WTC11 (cell line): ENCODE measurements at regions not wholly inside any gene's neighbourhood (a gene's known extent, or its start where the extent isn't known, plus 50 kb on each side); places are given as distances from the start of the nearest gene placed in this dataset.

Source experiments
- ATAC-seq: fragments of 200-7000 bp; cut with Tn5 transposase; 2 replicates; pipeline ENCODE4 v1.10.0; 2021; ENCODE audit warnings: mild to moderate bottlenecking, moderate library complexity
- CTCF ChIA-PET: fragments of 300-600 bp; sonication (Branson Sonifier 250); formaldehyde crosslinking; loops from one replicate; lab custom pipeline; 2021; ENCODE audit warnings: antibody characterized with exemption; lab: Charles Lee
- POLR2A ChIA-PET: fragments of 350-600 bp; sonication (Branson Sonifier 250); formaldehyde crosslinking; loops from one replicate; lab custom pipeline; 2021; ENCODE audit warnings: antibody characterized with exemption; lab: Charles Lee
- DNase-seq: peaks from one replicate; pipeline ENCODE4 v3.0.0; 2021; ENCODE audit warnings: low spot score
- H3K27ac Mint-ChIP-seq: 2 replicates; pipeline ENCODE4 v1.8.0; 2021; ENCODE audit warnings: mixed read lengths
- H3K27me3 Mint-ChIP-seq: 2 replicates; pipeline ENCODE4 v1.8.0; 2021; ENCODE audit warnings: low read depth, mild to moderate bottlenecking, moderate library complexity, mixed read lengths
- H3K36me3 Mint-ChIP-seq: 2 replicates; pipeline ENCODE4 v1.8.0; 2021; ENCODE audit warnings: mixed read lengths
- H3K4me1 Mint-ChIP-seq: 2 replicates; pipeline ENCODE4 v1.8.0; 2022; ENCODE audit warnings: mixed read lengths
- H3K4me3 Mint-ChIP-seq: 2 replicates; pipeline ENCODE4 v1.8.0; 2021; ENCODE audit warnings: mild to moderate bottlenecking, moderate library complexity, mixed read lengths
- H3K9me3 Mint-ChIP-seq: 2 replicates; pipeline ENCODE4 v1.8.0; 2021; ENCODE audit warnings: mixed read lengths
- CBFB ChIP-seq: sonication (generic); formaldehyde crosslinking; IDR thresholded peaks from 2 replicates; pipeline ENCODE4 v1.8.1; 2022; ENCODE audit warnings: mild to moderate bottlenecking, low read depth, missing genetic modification reagents
- CREB1 ChIP-seq: sonication (generic); formaldehyde crosslinking; IDR thresholded peaks from 2 replicates; pipeline ENCODE4 v1.8.0; 2023; ENCODE audit warnings: mild to moderate bottlenecking, missing genetic modification reagents
- EMX1 ChIP-seq: fragments of 250-450 bp; sonication (Bioruptor Pico); IDR thresholded peaks from 2 replicates; pipeline ENCODE4 v1.8.0; 2021; ENCODE audit warnings: mild to moderate bottlenecking
- GABPB1 ChIP-seq: sonication (generic); formaldehyde crosslinking; IDR thresholded peaks from 2 replicates; pipeline ENCODE4 v1.8.1; 2023; ENCODE audit warnings: mild to moderate bottlenecking, missing genetic modification reagents
- IRF2 ChIP-seq: sonication (generic); formaldehyde crosslinking; IDR thresholded peaks from 2 replicates; pipeline ENCODE4 v1.8.0; 2022; ENCODE audit warnings: low read depth, missing genetic modification reagents, borderline replicate concordance
- JUN ChIP-seq: sonication (generic); formaldehyde crosslinking; IDR thresholded peaks from 2 replicates; pipeline ENCODE4 v1.8.0; 2023; ENCODE audit warnings: mild to moderate bottlenecking, missing genetic modification reagents
- KAT7 ChIP-seq: sonication (generic); formaldehyde crosslinking; IDR thresholded peaks from 2 replicates; pipeline ENCODE4 v1.8.1; 2023; ENCODE audit warnings: missing genetic modification reagents, mild to moderate bottlenecking, borderline replicate concordance
- MYBL2 ChIP-seq: sonication (generic); formaldehyde crosslinking; IDR thresholded peaks from 2 replicates; pipeline ENCODE4 v1.8.1; 2023; ENCODE audit warnings: mild to moderate bottlenecking, moderate library complexity, missing genetic modification reagents
- NFATC4 ChIP-seq: fragments of 250-450 bp; sonication (Bioruptor Pico); IDR thresholded peaks from 2 replicates; pipeline ENCODE4 v1.9.0; 2021; ENCODE audit warnings: mild to moderate bottlenecking
- NFYB ChIP-seq: sonication (generic); formaldehyde crosslinking; conservative IDR thresholded peaks from 2 replicates; pipeline ENCODE4 v1.8.0; 2022; ENCODE audit warnings: low read depth, missing genetic modification reagents
- NR2C2 ChIP-seq: sonication (generic); formaldehyde crosslinking; IDR thresholded peaks from 2 replicates; pipeline ENCODE4 v1.8.0; 2022; ENCODE audit warnings: mild to moderate bottlenecking, missing genetic modification reagents
- TCF7 ChIP-seq: sonication (generic); formaldehyde crosslinking; IDR thresholded peaks from 2 replicates; pipeline ENCODE4 v1.8.0; 2022; ENCODE audit warnings: mild to moderate bottlenecking, low read depth, missing genetic modification reagents, moderate library complexity
- ZNF396 ChIP-seq: fragments of 250-450 bp; sonication (Bioruptor Pico); IDR thresholded peaks from 2 replicates; pipeline ENCODE4 v1.8.0; 2021; ENCODE audit warnings: mild to moderate bottlenecking, moderate library complexity, borderline replicate concordance
- TF ChIP-seq, protein P1 (sequence below): sonication (generic); formaldehyde crosslinking; IDR thresholded peaks from 2 replicates; pipeline ENCODE4 v1.8.0; 2023; ENCODE audit warnings: missing genetic modification reagents, mild to moderate bottlenecking, borderline replicate concordance
- TF ChIP-seq, protein P2 (sequence below): sonication (generic); formaldehyde crosslinking; IDR thresholded peaks from 2 replicates; pipeline ENCODE4 v1.8.1; 2023; ENCODE audit warnings: mild to moderate bottlenecking, missing genetic modification reagents, moderate library complexity
- TF ChIP-seq, protein P3 (sequence below): sonication (generic); formaldehyde crosslinking; IDR thresholded peaks from 2 replicates; pipeline ENCODE4 v1.8.1; 2022; ENCODE audit warnings: missing genetic modification reagents, borderline replicate concordance
- TF ChIP-seq, protein P4 (sequence below): sonication (generic); formaldehyde crosslinking; IDR thresholded peaks from 2 replicates; pipeline ENCODE4 v1.8.1; 2022; ENCODE audit warnings: mild to moderate bottlenecking, missing genetic modification reagents, moderate library complexity, borderline replicate concordance
- TF ChIP-seq, protein P5 (sequence below): sonication (generic); formaldehyde crosslinking; IDR thresholded peaks from 2 replicates; pipeline ENCODE4 v1.8.1; 2023; ENCODE audit warnings: mild to moderate bottlenecking, missing genetic modification reagents, moderate library complexity
- TF ChIP-seq, protein P6 (sequence below): fragments of 250-450 bp; sonication (Bioruptor Pico); IDR thresholded peaks from 2 replicates; pipeline ENCODE4 v1.9.0; 2021; ENCODE audit warnings: mild to moderate bottlenecking, borderline replicate concordance
- TF ChIP-seq, protein P7 (sequence below): sonication (generic); formaldehyde crosslinking; IDR thresholded peaks from 2 replicates; pipeline ENCODE4 v1.8.1; 2022; ENCODE audit warnings: low read depth, mild to moderate bottlenecking, moderate library complexity, missing genetic modification reagents, borderline replicate concordance

DNA sequence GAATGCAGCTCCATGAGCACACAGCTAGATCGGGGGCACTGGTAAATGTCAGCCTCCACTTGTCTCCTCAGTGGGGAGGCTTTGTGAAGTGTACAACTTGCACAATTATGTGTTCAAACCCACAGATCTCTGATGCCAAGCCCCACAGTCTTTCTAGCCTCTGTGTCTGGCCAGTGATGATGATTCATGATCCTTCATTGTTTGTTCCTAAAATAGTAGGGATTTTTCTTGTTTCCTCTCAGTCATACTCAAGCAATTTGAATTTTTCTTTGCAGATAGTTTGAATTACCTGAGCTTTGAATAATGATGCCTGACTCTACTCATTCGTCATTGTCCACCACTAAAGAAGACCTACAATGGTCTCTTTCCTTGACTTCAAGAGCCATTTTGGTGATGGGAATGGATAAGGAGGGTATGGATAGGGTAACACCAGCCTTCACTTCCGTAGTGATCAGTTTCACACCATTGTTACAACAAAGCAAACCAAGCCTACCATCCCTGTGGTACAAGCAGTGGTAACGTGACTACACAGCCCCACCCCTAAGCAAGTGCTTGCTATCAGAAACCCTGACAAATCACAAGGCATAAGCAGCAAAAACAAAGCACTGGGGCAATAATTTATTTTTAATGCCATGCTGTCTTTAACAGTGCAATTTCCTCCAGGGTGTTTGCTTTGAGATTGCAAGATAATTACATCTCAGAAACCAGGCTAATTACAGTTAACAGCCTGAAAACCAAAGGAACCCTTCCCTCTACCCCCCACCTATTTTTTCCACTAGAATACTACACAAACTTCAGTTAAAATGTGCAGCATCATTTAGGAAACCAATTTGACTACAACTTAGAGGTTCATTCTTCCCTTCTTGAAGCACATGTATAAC is 114.1 kb upstream of the PPP2R3A start (continued):
- TF ChIP-seq, protein P1, sequence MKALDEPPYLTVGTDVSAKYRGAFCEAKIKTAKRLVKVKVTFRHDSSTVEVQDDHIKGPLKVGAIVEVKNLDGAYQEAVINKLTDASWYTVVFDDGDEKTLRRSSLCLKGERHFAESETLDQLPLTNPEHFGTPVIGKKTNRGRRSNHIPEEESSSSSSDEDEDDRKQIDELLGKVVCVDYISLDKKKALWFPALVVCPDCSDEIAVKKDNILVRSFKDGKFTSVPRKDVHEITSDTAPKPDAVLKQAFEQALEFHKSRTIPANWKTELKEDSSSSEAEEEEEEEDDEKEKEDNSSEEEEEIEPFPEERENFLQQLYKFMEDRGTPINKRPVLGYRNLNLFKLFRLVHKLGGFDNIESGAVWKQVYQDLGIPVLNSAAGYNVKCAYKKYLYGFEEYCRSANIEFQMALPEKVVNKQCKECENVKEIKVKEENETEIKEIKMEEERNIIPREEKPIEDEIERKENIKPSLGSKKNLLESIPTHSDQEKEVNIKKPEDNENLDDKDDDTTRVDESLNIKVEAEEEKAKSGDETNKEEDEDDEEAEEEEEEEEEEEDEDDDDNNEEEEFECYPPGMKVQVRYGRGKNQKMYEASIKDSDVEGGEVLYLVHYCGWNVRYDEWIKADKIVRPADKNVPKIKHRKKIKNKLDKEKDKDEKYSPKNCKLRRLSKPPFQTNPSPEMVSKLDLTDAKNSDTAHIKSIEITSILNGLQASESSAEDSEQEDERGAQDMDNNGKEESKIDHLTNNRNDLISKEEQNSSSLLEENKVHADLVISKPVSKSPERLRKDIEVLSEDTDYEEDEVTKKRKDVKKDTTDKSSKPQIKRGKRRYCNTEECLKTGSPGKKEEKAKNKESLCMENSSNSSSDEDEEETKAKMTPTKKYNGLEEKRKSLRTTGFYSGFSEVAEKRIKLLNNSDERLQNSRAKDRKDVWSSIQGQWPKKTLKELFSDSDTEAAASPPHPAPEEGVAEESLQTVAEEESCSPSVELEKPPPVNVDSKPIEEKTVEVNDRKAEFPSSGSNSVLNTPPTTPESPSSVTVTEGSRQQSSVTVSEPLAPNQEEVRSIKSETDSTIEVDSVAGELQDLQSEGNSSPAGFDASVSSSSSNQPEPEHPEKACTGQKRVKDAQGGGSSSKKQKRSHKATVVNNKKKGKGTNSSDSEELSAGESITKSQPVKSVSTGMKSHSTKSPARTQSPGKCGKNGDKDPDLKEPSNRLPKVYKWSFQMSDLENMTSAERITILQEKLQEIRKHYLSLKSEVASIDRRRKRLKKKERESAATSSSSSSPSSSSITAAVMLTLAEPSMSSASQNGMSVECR, result no peak
- TF ChIP-seq ZNF396, result no peak
- TF ChIP-seq IRF2 (CRISPR knock-in tag), result no peak
- TF ChIP-seq CREB1 (CRISPR knock-in tag), result no peak
- TF ChIP-seq, protein P2, sequence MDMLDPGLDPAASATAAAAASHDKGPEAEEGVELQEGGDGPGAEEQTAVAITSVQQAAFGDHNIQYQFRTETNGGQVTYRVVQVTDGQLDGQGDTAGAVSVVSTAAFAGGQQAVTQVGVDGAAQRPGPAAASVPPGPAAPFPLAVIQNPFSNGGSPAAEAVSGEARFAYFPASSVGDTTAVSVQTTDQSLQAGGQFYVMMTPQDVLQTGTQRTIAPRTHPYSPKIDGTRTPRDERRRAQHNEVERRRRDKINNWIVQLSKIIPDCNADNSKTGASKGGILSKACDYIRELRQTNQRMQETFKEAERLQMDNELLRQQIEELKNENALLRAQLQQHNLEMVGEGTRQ, result no peak
- no peak for TF ChIP-seq NFYB
- TF ChIP-seq, protein P3, sequence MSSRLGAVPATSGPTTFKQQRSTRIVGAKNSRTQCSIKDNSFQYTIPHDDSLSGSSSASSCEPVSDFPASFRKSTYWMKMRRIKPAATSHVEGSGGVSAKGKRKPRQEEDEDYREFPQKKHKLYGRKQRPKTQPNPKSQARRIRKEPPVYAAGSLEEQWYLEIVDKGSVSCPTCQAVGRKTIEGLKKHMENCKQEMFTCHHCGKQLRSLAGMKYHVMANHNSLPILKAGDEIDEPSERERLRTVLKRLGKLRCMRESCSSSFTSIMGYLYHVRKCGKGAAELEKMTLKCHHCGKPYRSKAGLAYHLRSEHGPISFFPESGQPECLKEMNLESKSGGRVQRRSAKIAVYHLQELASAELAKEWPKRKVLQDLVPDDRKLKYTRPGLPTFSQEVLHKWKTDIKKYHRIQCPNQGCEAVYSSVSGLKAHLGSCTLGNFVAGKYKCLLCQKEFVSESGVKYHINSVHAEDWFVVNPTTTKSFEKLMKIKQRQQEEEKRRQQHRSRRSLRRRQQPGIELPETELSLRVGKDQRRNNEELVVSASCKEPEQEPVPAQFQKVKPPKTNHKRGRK (CRISPR knock-in tag), result no peak
- TF ChIP-seq, protein P4, sequence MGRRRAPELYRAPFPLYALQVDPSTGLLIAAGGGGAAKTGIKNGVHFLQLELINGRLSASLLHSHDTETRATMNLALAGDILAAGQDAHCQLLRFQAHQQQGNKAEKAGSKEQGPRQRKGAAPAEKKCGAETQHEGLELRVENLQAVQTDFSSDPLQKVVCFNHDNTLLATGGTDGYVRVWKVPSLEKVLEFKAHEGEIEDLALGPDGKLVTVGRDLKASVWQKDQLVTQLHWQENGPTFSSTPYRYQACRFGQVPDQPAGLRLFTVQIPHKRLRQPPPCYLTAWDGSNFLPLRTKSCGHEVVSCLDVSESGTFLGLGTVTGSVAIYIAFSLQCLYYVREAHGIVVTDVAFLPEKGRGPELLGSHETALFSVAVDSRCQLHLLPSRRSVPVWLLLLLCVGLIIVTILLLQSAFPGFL, result no peak
- TF ChIP-seq EMX1 (CRISPR knock-in tag), result no peak
- TF ChIP-seq JUN, result no peak
- TF ChIP-seq, protein P5, sequence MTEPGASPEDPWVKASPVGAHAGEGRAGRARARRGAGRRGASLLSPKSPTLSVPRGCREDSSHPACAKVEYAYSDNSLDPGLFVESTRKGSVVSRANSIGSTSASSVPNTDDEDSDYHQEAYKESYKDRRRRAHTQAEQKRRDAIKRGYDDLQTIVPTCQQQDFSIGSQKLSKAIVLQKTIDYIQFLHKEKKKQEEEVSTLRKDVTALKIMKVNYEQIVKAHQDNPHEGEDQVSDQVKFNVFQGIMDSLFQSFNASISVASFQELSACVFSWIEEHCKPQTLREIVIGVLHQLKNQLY (CRISPR knock-in tag), result no peak

DNA sequence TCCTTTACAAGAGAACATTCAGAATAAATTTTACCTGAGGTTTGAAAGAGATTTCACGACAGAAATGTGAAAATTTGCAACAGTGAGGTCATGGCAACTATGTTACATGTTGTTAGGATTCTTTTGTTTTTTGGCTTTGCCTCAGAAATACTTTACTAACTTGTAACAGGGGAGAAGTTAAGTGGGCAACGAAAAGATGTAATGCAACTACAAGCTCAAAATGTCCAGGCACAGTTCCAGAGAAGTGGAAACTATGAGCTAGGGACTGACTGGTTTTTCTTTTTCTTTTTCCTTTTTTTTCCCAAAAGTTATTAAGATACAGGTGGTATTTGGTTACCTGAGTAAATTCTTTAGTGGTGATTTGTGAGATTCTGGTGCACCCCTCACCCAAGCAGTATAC is 111.5 kb upstream of the PPP2R3A start:
- DNase-seq, result no peak
- peaks cover 6% of the 10 kb centered on the region; the same call in 1 of the 2 replicates for H3K4me1 Mint-ChIP-seq
- ATAC-seq, result no peak
- H3K27me3 Mint-ChIP-seq, result no peaks in the 10 kb centered on the region
- ChIA-PET CTCF (no interaction called here), POLR2A (interaction anchor here (0.6 kb wide), 1 partner anchor 13 kb away, joined by 3 read pairs; no protein-coding TSS in a partner anchor)
- H3K9me3 Mint-ChIP-seq, result peaks cover 15% of the 10 kb centered on the region
- H3K27ac Mint-ChIP-seq, result no peak overlapping the region
- H3K4me3 Mint-ChIP-seq, result no peak overlapping the region
- H3K36me3 Mint-ChIP-seq, result no peaks in the 10 kb centered on the region
- TF ChIP-seq, protein P6, sequence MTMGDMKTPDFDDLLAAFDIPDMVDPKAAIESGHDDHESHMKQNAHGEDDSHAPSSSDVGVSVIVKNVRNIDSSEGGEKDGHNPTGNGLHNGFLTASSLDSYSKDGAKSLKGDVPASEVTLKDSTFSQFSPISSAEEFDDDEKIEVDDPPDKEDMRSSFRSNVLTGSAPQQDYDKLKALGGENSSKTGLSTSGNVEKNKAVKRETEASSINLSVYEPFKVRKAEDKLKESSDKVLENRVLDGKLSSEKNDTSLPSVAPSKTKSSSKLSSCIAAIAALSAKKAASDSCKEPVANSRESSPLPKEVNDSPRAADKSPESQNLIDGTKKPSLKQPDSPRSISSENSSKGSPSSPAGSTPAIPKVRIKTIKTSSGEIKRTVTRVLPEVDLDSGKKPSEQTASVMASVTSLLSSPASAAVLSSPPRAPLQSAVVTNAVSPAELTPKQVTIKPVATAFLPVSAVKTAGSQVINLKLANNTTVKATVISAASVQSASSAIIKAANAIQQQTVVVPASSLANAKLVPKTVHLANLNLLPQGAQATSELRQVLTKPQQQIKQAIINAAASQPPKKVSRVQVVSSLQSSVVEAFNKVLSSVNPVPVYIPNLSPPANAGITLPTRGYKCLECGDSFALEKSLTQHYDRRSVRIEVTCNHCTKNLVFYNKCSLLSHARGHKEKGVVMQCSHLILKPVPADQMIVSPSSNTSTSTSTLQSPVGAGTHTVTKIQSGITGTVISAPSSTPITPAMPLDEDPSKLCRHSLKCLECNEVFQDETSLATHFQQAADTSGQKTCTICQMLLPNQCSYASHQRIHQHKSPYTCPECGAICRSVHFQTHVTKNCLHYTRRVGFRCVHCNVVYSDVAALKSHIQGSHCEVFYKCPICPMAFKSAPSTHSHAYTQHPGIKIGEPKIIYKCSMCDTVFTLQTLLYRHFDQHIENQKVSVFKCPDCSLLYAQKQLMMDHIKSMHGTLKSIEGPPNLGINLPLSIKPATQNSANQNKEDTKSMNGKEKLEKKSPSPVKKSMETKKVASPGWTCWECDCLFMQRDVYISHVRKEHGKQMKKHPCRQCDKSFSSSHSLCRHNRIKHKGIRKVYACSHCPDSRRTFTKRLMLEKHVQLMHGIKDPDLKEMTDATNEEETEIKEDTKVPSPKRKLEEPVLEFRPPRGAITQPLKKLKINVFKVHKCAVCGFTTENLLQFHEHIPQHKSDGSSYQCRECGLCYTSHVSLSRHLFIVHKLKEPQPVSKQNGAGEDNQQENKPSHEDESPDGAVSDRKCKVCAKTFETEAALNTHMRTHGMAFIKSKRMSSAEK, result no peak
- TF ChIP-seq GABPB1 (CRISPR knock-in tag) (no peak), TCF7 (CRISPR knock-in tag) (no peak), KAT7 (no peak), CBFB (CRISPR knock-in tag) (no peak), NR2C2 (CRISPR knock-in tag) (no peak), NFATC4 (CRISPR knock-in tag) (no peak), MYBL2 (CRISPR knock-in tag) (no peak), IRF2 (CRISPR knock-in tag) (no peak)
- TF ChIP-seq, protein P7, sequence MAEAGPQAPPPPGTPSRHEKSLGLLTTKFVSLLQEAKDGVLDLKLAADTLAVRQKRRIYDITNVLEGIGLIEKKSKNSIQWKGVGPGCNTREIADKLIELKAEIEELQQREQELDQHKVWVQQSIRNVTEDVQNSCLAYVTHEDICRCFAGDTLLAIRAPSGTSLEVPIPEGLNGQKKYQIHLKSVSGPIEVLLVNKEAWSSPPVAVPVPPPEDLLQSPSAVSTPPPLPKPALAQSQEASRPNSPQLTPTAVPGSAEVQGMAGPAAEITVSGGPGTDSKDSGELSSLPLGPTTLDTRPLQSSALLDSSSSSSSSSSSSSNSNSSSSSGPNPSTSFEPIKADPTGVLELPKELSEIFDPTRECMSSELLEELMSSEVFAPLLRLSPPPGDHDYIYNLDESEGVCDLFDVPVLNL, result no peak
